A673 (cell line): ENCODE measurements at regions not wholly inside any gene's neighbourhood (a gene's known extent, or its start where the extent isn't known, plus 50 kb on each side); places are given as distances from the start of the nearest gene placed in this dataset.
A peak's percentile ranks its signal among the peaks of the same experiment; 100 is the strongest.

Experiments
- BruUV-seq: library from RNA; stranded (reverse); fragments of 400-500 nt; replicated peaks from 2 replicates; lab custom pipeline; 2021; lab: Mats Ljungman, UMichigan
- CTCF ChIA-PET: fragments of 300-600 bp; sonication (Branson Sonifier 250); formaldehyde crosslinking; loops from one replicate; lab custom pipeline; 2022; ENCODE audit warnings: antibody characterized with exemption; lab: Charles Lee
- POLR2A ChIA-PET: fragments of 300-600 bp; sonication (Branson Sonifier 250); formaldehyde crosslinking; loops from one replicate; lab custom pipeline; 2022; ENCODE audit warnings: antibody characterized with exemption; ENCODE audit not compliant: low non-redundant PET; lab: Charles Lee
- DNase-seq: peaks from one replicate; pipeline ENCODE4 v3.0.0-alpha.2; 2015; ENCODE audit warnings: low spot score
- H3K27ac ChIP-seq: fragments of 200-600 bp; sonication (generic); 2 replicates; pipeline ENCODE4 v1.5.1; 2016; ENCODE audit warnings: mixed run types, low read depth, mild to moderate bottlenecking, mixed read lengths, antibody characterized with exemption, low read length; ENCODE audit not compliant: poor library complexity, severe bottlenecking
- H3K27me3 ChIP-seq: fragments of 200-600 bp; sonication (generic); replicated peaks from 2 replicates; pipeline ENCODE4 v1.6.1; 2017; ENCODE audit warnings: mixed run types, low read depth, mild to moderate bottlenecking, mixed read lengths, antibody characterized with exemption, low read length; ENCODE audit not compliant: insufficient read depth, poor library complexity
- H3K36me3 ChIP-seq: fragments of 200-600 bp; sonication (generic); 2 replicates; pipeline ENCODE4 v1.6.1; 2016; ENCODE audit warnings: mixed run types, mild to moderate bottlenecking, mixed read lengths, antibody characterized with exemption, low read length; ENCODE audit not compliant: insufficient read depth, poor library complexity, severe bottlenecking
- H3K4me1 ChIP-seq: fragments of 200-600 bp; sonication (generic); 2 replicates; pipeline ENCODE4 v1.6.1; 2017; ENCODE audit warnings: mixed run types, mild to moderate bottlenecking, mixed read lengths, antibody characterized with exemption, low read length; ENCODE audit not compliant: insufficient read depth, poor library complexity, severe bottlenecking
- H3K4me3 ChIP-seq: fragments of 200-600 bp; sonication (generic); 2 replicates; pipeline ENCODE4 v1.5.1; 2016; ENCODE audit warnings: low read depth, mixed run types, mild to moderate bottlenecking, mixed read lengths, low read length; ENCODE audit not compliant: poor library complexity, severe bottlenecking
- H3K9me3 ChIP-seq: fragments of 200-600 bp; sonication (generic); 2 replicates; pipeline ENCODE4 v1.6.1; 2016; ENCODE audit warnings: mixed run types, low read depth, mild to moderate bottlenecking, mixed read lengths, antibody characterized with exemption, low read length; ENCODE audit not compliant: poor library complexity, severe bottlenecking
- CTCF ChIP-seq: fragments of 300-800, 200-600 bp; sonication (generic); conservative IDR thresholded peaks from 2 replicates; pipeline ENCODE4 v1.5.1; 2017; ENCODE audit warnings: low read depth, mild to moderate bottlenecking, antibody characterized with exemption, low read length, moderate library complexity, mixed read lengths
- EZH2 ChIP-seq: fragments of 200-600 bp; sonication (generic); IDR thresholded peaks from 2 replicates; pipeline ENCODE4 v1.6.1; 2017; ENCODE audit warnings: borderline replicate concordance, low read depth, mild to moderate bottlenecking, mixed read lengths, antibody characterized with exemption, low read length; ENCODE audit not compliant: poor library complexity, severe bottlenecking
- intact Hi-C: fragments of 100-400 bp; cut with micrococcal nuclease; formaldehyde crosslinking; loops from one replicate; pipeline ENCODE4 v1.10.0; 2022; ENCODE audit not compliant: unreplicated experiment

GRCh38 chr2:220670511-220670910, 901.6 kb downstream of the EPHA4 start:
- no TSS peak for BruUV-seq
- H3K27ac ChIP-seq = no peak overlapping the region
- no peaks in the 10 kb centered on the region for H3K36me3 ChIP-seq
- no peak for TF ChIP-seq EZH2
- no peak for TF ChIP-seq CTCF
- CTCF ChIA-PET = no interaction called here
- H3K4me1 ChIP-seq = peaks cover 4% of the 10 kb centered on the region
- DNase-seq = peak; percentile 58
- POLR2A ChIA-PET = no interaction called here
- no peak overlapping the region for H3K4me3 ChIP-seq
- intact Hi-C loops = no loop called here
- H3K9me3 ChIP-seq = no peaks in the 10 kb centered on the region
- no peaks in the 10 kb centered on the region for H3K27me3 ChIP-seq

- no TSS peak for BruUV-seq
- no peaks in the 10 kb centered on the region for H3K36me3 ChIP-seq
- no peaks in the 10 kb centered on the region for H3K9me3 ChIP-seq
- ChIA-PET CTCF (no interaction called here), POLR2A (no interaction called here)
- peaks cover 9% of the 10 kb centered on the region for H3K4me1 ChIP-seq
- TF ChIP-seq CTCF = no peak
- no peak for TF ChIP-seq EZH2
- intact Hi-C loops = no loop called here
- no peak overlapping the region for H3K4me3 ChIP-seq
- H3K27me3 ChIP-seq = no peaks in the 10 kb centered on the region
- DNase-seq = no peak
- no peak overlapping the region for H3K27ac ChIP-seq
Measured at GRCh38 chr2:220673151-220673874, 898.8 kb downstream of the EPHA4 start.

GRCh38 chr2:220674033-220674432, 898.1 kb downstream of the EPHA4 start:
- Histone ChIP-seq H3K4me3 (no peak overlapping the region), H3K9me3 (no peaks in the 10 kb centered on the region), H3K27ac (no peak overlapping the region), H3K36me3 (no peaks in the 10 kb centered on the region), H3K27me3 (no peaks in the 10 kb centered on the region), H3K4me1 (peaks cover 9% of the 10 kb centered on the region)
- BruUV-seq = no TSS peak
- DNase-seq = no peak
- POLR2A ChIA-PET = no interaction called here
- TF ChIP-seq CTCF (no peak), EZH2 (no peak)
- intact Hi-C loops = no loop called here
- CTCF ChIA-PET = no interaction called here
